ENCODE measurements at regions not wholly inside any gene's neighbourhood (a gene's known extent, or its start where the extent isn't known, plus 50 kb on each side); places are given as distances from the start of the nearest gene placed in this dataset.

GRCh38 chr7:49443515-49443914, 329.9 kb upstream of the VWC2 start:
- no peak overlapping the region for H3K4me3 ChIP-seq (ENCODE audit: insufficient read length, low read depth)
- TF ChIP-seq SUZ12 (IDR thresholded peaks at IDR 0.05; ENCODE audit: extremely low read depth, insufficient read depth, insufficient read length): no peak
- no peak for TF ChIP-seq ZNF274 (IDR thresholded peaks at IDR 0.05; ENCODE audit: low read depth, low read length)
- no peak for TF ChIP-seq YY1 (IDR thresholded peaks at IDR 0.05; ENCODE audit: insufficient read depth, insufficient read length)
- no peaks in the 10 kb centered on the region for H3K27me3 ChIP-seq (ENCODE audit: insufficient read depth, insufficient read length)
- H3K4me1 ChIP-seq (ENCODE audit: insufficient read depth, insufficient read length): no peaks in the 10 kb centered on the region
- H3K9ac ChIP-seq (ENCODE audit: insufficient read length, low read depth): no peak overlapping the region
- peaks cover 4% of the 10 kb centered on the region; the same call in 1 of the 2 replicates for H3K9me3 ChIP-seq (ENCODE audit: insufficient read depth, low read length)
- DNase-seq (ENCODE audit: low read depth, low spot score): no peak
- no peaks in the 10 kb centered on the region for H3K36me3 ChIP-seq (ENCODE audit: insufficient read depth, insufficient read length, low read length)

GRCh38 chr7:49453486-49453885, 320.0 kb upstream of the VWC2 start:
- no peak for DNase-seq (ENCODE audit: low read depth, low spot score)
- H3K4me3 ChIP-seq (ENCODE audit: insufficient read length, low read depth): no peak overlapping the region
- H3K9me3 ChIP-seq (ENCODE audit: insufficient read depth, low read length): no peaks in the 10 kb centered on the region; the same call in 1 of the 2 replicates
- no peaks in the 10 kb centered on the region for H3K27me3 ChIP-seq (ENCODE audit: insufficient read depth, insufficient read length)
- TF ChIP-seq YY1 (IDR thresholded peaks at IDR 0.05; ENCODE audit: insufficient read depth, insufficient read length): no peak
- no peak overlapping the region for H3K9ac ChIP-seq (ENCODE audit: insufficient read length, low read depth)
- no peaks in the 10 kb centered on the region for H3K4me1 ChIP-seq (ENCODE audit: insufficient read depth, insufficient read length)
- H3K36me3 ChIP-seq (ENCODE audit: insufficient read depth, insufficient read length, low read length): no peaks in the 10 kb centered on the region

- Histone ChIP-seq H3K36me3 (ENCODE audit: insufficient read depth, insufficient read length, low read length) (no peaks in the 10 kb centered on the region), H3K9me3 (ENCODE audit: insufficient read depth, low read length) (no peaks in the 10 kb centered on the region), H3K4me3 (ENCODE audit: insufficient read length, low read depth) (no peak overlapping the region), H3K27me3 (ENCODE audit: insufficient read depth, insufficient read length) (no peaks in the 10 kb centered on the region), H3K9ac (ENCODE audit: insufficient read length, low read depth) (no peak overlapping the region), H3K4me1 (ENCODE audit: insufficient read depth, insufficient read length) (no peaks in the 10 kb centered on the region)
- TF ChIP-seq ZNF274 (IDR thresholded peaks at IDR 0.05; ENCODE audit: low read depth, low read length) (no peak), YY1 (IDR thresholded peaks at IDR 0.05; ENCODE audit: insufficient read depth, insufficient read length) (no peak), SUZ12 (IDR thresholded peaks at IDR 0.05; ENCODE audit: extremely low read depth, insufficient read depth, insufficient read length) (no peak)
- no peak for DNase-seq (ENCODE audit: low read depth, low spot score)
These were observed 294.0 kb upstream of the VWC2 start for GRCh38 chr7:49479441-49479840.

- Histone ChIP-seq H3K36me3 (ENCODE audit: insufficient read depth, insufficient read length, low read length) (no peaks in the 10 kb centered on the region), H3K4me1 (ENCODE audit: insufficient read depth, insufficient read length) (no peaks in the 10 kb centered on the region), H3K27me3 (ENCODE audit: insufficient read depth, insufficient read length) (no peaks in the 10 kb centered on the region), H3K9ac (ENCODE audit: insufficient read length, low read depth) (no peak overlapping the region), H3K9me3 (ENCODE audit: insufficient read depth, low read length) (no peaks in the 10 kb centered on the region), H3K4me3 (ENCODE audit: insufficient read length, low read depth) (no peak overlapping the region)
- no peak for TF ChIP-seq YY1 (IDR thresholded peaks at IDR 0.05; ENCODE audit: insufficient read depth, insufficient read length)
- no peak for TF ChIP-seq ZNF274 (IDR thresholded peaks at IDR 0.05; ENCODE audit: low read depth, low read length)
- TF ChIP-seq SUZ12 (IDR thresholded peaks at IDR 0.05; ENCODE audit: extremely low read depth, insufficient read depth, insufficient read length): no peak
- no peak for DNase-seq (ENCODE audit: low read depth, low spot score)
These were observed 293.4 kb upstream of the VWC2 start for GRCh38 chr7:49479936-49480544.

- H3K9me3 ChIP-seq (ENCODE audit: insufficient read depth, low read length): no peaks in the 10 kb centered on the region
- H3K27me3 ChIP-seq (ENCODE audit: insufficient read depth, insufficient read length): no peaks in the 10 kb centered on the region
- H3K36me3 ChIP-seq (ENCODE audit: insufficient read depth, insufficient read length, low read length): no peaks in the 10 kb centered on the region
- H3K4me3 ChIP-seq (ENCODE audit: insufficient read length, low read depth): no peak overlapping the region
- no peaks in the 10 kb centered on the region for H3K4me1 ChIP-seq (ENCODE audit: insufficient read depth, insufficient read length)
- no peak for DNase-seq (ENCODE audit: low read depth, low spot score)
- no peak overlapping the region for H3K9ac ChIP-seq (ENCODE audit: insufficient read length, low read depth)
- TF ChIP-seq ZNF274 (IDR thresholded peaks at IDR 0.05; ENCODE audit: low read depth, low read length): no peak
- no peak for TF ChIP-seq SUZ12 (IDR thresholded peaks at IDR 0.05; ENCODE audit: extremely low read depth, insufficient read depth, insufficient read length)
- TF ChIP-seq YY1 (IDR thresholded peaks at IDR 0.05; ENCODE audit: insufficient read depth, insufficient read length): no peak
These were observed 292.4 kb upstream of the VWC2 start for GRCh38 chr7:49481075-49481474.

GRCh38 chr7:49483142-49483541, 290.3 kb upstream of the VWC2 start:
- Histone ChIP-seq H3K9ac (ENCODE audit: insufficient read length, low read depth) (no peak overlapping the region), H3K4me3 (ENCODE audit: insufficient read length, low read depth) (no peak overlapping the region), H3K4me1 (ENCODE audit: insufficient read depth, insufficient read length) (no peaks in the 10 kb centered on the region), H3K27me3 (ENCODE audit: insufficient read depth, insufficient read length) (no peaks in the 10 kb centered on the region), H3K36me3 (ENCODE audit: insufficient read depth, insufficient read length, low read length) (no peaks in the 10 kb centered on the region), H3K9me3 (ENCODE audit: insufficient read depth, low read length) (no peaks in the 10 kb centered on the region)
- no peak for DNase-seq (ENCODE audit: low read depth, low spot score)
- TF ChIP-seq YY1 (IDR thresholded peaks at IDR 0.05; ENCODE audit: insufficient read depth, insufficient read length) (no peak), SUZ12 (IDR thresholded peaks at IDR 0.05; ENCODE audit: extremely low read depth, insufficient read depth, insufficient read length) (no peak), ZNF274 (IDR thresholded peaks at IDR 0.05; ENCODE audit: low read depth, low read length) (no peak)

- no peak overlapping the region for H3K9ac ChIP-seq (ENCODE audit: insufficient read length, low read depth)
- H3K4me3 ChIP-seq (ENCODE audit: insufficient read length, low read depth): no peak overlapping the region
- no peaks in the 10 kb centered on the region for H3K9me3 ChIP-seq (ENCODE audit: insufficient read depth, low read length)
- no peak for TF ChIP-seq YY1 (IDR thresholded peaks at IDR 0.05; ENCODE audit: insufficient read depth, insufficient read length)
- peak; percentile 42 for DNase-seq (ENCODE audit: low read depth, low spot score)
- H3K4me1 ChIP-seq (ENCODE audit: insufficient read depth, insufficient read length): no peaks in the 10 kb centered on the region
- H3K27me3 ChIP-seq (ENCODE audit: insufficient read depth, insufficient read length): no peaks in the 10 kb centered on the region
- H3K36me3 ChIP-seq (ENCODE audit: insufficient read depth, insufficient read length, low read length): no peaks in the 10 kb centered on the region
These were observed 286.2 kb upstream of the VWC2 start for GRCh38 chr7:49486974-49487829.
